ENCODE measurements at regions not wholly inside any gene's neighbourhood (a gene's known extent, or its start where the extent isn't known, plus 50 kb on each side); places are given as distances from the start of the nearest gene placed in this dataset.

- RAD21 ChIA-PET (ENCODE audit: unreplicated experiment), result no interaction called here
- FAIRE-seq, result no peak
- no peaks in the 10 kb centered on the region for H3K27me3 ChIP-seq (replicated peaks in 1 of 2; ENCODE audit: control insufficient read depth in 2 of 2, insufficient read depth in 2 of 2, low read length in 1 of 2)
- H3K9ac ChIP-seq (ENCODE audit: control insufficient read depth, insufficient read depth, low read length), result no peak overlapping the region
- no peaks in the 10 kb centered on the region for H3K9me3 ChIP-seq (replicated peaks; ENCODE audit: control insufficient read depth, insufficient read depth, low read length)
- no peak overlapping the region for H3K4me3 ChIP-seq
- BruUV-seq (replicated peaks), result no TSS peak
- no peaks in the 10 kb centered on the region for H3K36me3 ChIP-seq (ENCODE audit: control insufficient read depth in 2 of 2, insufficient read depth in 2 of 2, low read length in 1 of 2)
- no peak for ATAC-seq
- H3K4me1 ChIP-seq (ENCODE audit: control insufficient read depth, insufficient read depth, low read length), result no peaks in the 10 kb centered on the region
- TF ChIP-seq MXI1 (IDR thresholded peaks at IDR 0.05; ENCODE audit: low read depth, low read length), result no peak
- no peak for TF ChIP-seq TCF7 (IDR thresholded peaks at IDR 0.05; ENCODE audit: borderline replicate concordance)
- TF ChIP-seq RELA (IDR thresholded peaks at IDR 0.05; ENCODE audit: borderline replicate concordance, partially characterized antibody), result no peak
- TF ChIP-seq, protein P1, sequence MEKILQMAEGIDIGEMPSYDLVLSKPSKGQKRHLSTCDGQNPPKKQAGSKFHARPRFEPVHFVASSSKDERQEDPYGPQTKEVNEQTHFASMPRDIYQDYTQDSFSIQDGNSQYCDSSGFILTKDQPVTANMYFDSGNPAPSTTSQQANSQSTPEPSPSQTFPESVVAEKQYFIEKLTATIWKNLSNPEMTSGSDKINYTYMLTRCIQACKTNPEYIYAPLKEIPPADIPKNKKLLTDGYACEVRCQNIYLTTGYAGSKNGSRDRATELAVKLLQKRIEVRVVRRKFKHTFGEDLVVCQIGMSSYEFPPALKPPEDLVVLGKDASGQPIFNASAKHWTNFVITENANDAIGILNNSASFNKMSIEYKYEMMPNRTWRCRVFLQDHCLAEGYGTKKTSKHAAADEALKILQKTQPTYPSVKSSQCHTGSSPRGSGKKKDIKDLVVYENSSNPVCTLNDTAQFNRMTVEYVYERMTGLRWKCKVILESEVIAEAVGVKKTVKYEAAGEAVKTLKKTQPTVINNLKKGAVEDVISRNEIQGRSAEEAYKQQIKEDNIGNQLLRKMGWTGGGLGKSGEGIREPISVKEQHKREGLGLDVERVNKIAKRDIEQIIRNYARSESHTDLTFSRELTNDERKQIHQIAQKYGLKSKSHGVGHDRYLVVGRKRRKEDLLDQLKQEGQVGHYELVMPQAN (conservative IDR thresholded peaks at IDR 0.05), result no peak
- no peak for TF ChIP-seq ZBED1 (IDR thresholded peaks at IDR 0.05; ENCODE audit: borderline replicate concordance)
- no peak for TF ChIP-seq CBFB (IDR thresholded peaks at IDR 0.05; ENCODE audit: low read depth)
- no peak for TF ChIP-seq MYB (IDR thresholded peaks at IDR 0.05; ENCODE audit: borderline replicate concordance, low read depth, low read length)
- TF ChIP-seq RBBP5 (conservative IDR thresholded peaks at IDR 0.05), result no peak
- TF ChIP-seq POLR2A (IDR thresholded peaks at IDR 0.05; ENCODE audit: low read depth, low read length), result no peak
- no peak for TF ChIP-seq BACH1 (IDR thresholded peaks at IDR 0.05; ENCODE audit: borderline replicate concordance)
- TF ChIP-seq NFYA (IDR thresholded peaks at IDR 0.05; ENCODE audit: borderline replicate concordance, low read depth, low read length), result no peak
- TF ChIP-seq LARP7 (IDR thresholded peaks at IDR 0.05), result no peak
- H3K4me2 ChIP-seq (ENCODE audit: control insufficient read depth, insufficient read depth), result no peak overlapping the region
- CTCF ChIA-PET, result interaction anchor here (1.1 kb wide), 1 partner anchor 105 kb away, joined by 4 read pairs; no protein-coding TSS in a partner anchor
- POLR2A ChIA-PET, result no interaction called here
- 52% methylated on average over 4 of the region's 4 CpGs for WGBS (ENCODE audit: insufficient coverage, insufficient replicate concordance, low lambda C conversion rate, missing lambda C conversion rate)
- H3K27ac ChIP-seq (ENCODE audit: control insufficient read depth, insufficient read depth), result no peak overlapping the region
- in situ Hi-C loops (cut with MboI) (no loop called here), intact Hi-C loops (cut with micrococcal nuclease; ENCODE audit: unreplicated experiment) (no loop called here)
- DNase-seq (ENCODE audit: low read depth, low spot score), result no peak
- H2AFZ ChIP-seq (ENCODE audit: control insufficient read depth, low read depth, low read length), result no peak overlapping the region
- no peaks in the 10 kb centered on the region for H3K79me2 ChIP-seq (ENCODE audit: control insufficient read depth, insufficient read depth, low read length)
- SMC1A ChIA-PET (ENCODE audit: uncharacterized antibody, unreplicated experiment), result no interaction called here
- H4K20me1 ChIP-seq (ENCODE audit: control insufficient read depth, insufficient read depth), result no peaks in the 10 kb centered on the region
Measured at GRCh38 chr4:153890761-153891160, 101.9 kb upstream of the SFRP2 start.
